Trophoblast cell (in vitro differentiated cells and primary cell): ENCODE measurements at regions not wholly inside any gene's neighbourhood (a gene's known extent, or its start where the extent isn't known, plus 50 kb on each side); places are given as distances from the start of the nearest gene placed in this dataset.

Experiments
- DNase-seq, 2 donors: peaks; one replicate each; pipeline ENCODE4 v3.0.0-alpha.2; 2016
- H2AFZ ChIP-seq: 2 replicates; pipeline ENCODE4 v1.6.1; 2013; ENCODE audit warnings: low read length, moderate library complexity, mild to moderate bottlenecking; ENCODE audit not compliant: insufficient read depth, poor library complexity
- H2AK5ac ChIP-seq: 2 replicates; pipeline ENCODE4 v1.6.1; 2013; ENCODE audit warnings: mild to moderate bottlenecking, low read length
- H2BK120ac ChIP-seq: 2 replicates; pipeline ENCODE4 v1.6.1; 2013; ENCODE audit warnings: low read length, mild to moderate bottlenecking, moderate library complexity; ENCODE audit not compliant: insufficient read depth, poor library complexity
- H2BK12ac ChIP-seq: 2 replicates; pipeline ENCODE4 v1.6.1; 2013; ENCODE audit warnings: mild to moderate bottlenecking, low read length, moderate library complexity
- H2BK5ac ChIP-seq: 2 replicates; pipeline ENCODE4 v1.6.1; 2013; ENCODE audit warnings: low read length, low read depth, moderate library complexity, mild to moderate bottlenecking; ENCODE audit not compliant: poor library complexity
- H3K14ac ChIP-seq: 2 replicates; pipeline ENCODE4 v1.6.1; 2013; ENCODE audit warnings: mild to moderate bottlenecking, low read length
- H3K18ac ChIP-seq: 2 replicates; pipeline ENCODE4 v1.6.1; 2013; ENCODE audit warnings: mild to moderate bottlenecking, low read length
- H3K23ac ChIP-seq: 2 replicates; pipeline ENCODE4 v1.6.1; 2013; ENCODE audit warnings: low read length
- H3K27ac ChIP-seq: 2 replicates; pipeline ENCODE4 v1.5.1; 2013; ENCODE audit warnings: low read depth, mild to moderate bottlenecking, inconsistent platforms, low read length, moderate library complexity
- H3K27me3 ChIP-seq: 2 replicates; pipeline ENCODE4 v1.6.1; 2013; ENCODE audit warnings: inconsistent platforms, mild to moderate bottlenecking, low read length, moderate library complexity; ENCODE audit not compliant: insufficient read depth
- H3K36me3 ChIP-seq, 2 experiments: 1 replicate in 1 of 2; 2 replicates in 1 of 2; pipeline ENCODE4 v1.6.1; 2013; ENCODE audit warnings: low read length in 2 of 2, mild to moderate bottlenecking in 2 of 2, moderate library complexity in 1 of 2; ENCODE audit not compliant: insufficient read depth in 2 of 2, control insufficient read depth in 1 of 2
- H3K4ac ChIP-seq: 2 replicates; pipeline ENCODE4 v1.6.1; 2013; ENCODE audit warnings: low read depth, mild to moderate bottlenecking, low read length, moderate library complexity
- H3K4me1 ChIP-seq, 2 experiments: 1 replicate in 1 of 2; 2 replicates in 1 of 2; pipeline ENCODE4 v1.6.1; 2013; ENCODE audit warnings: low read length in 2 of 2, mild to moderate bottlenecking in 2 of 2, moderate library complexity in 1 of 2; ENCODE audit not compliant: insufficient read depth in 2 of 2, control insufficient read depth in 1 of 2
- H3K4me2 ChIP-seq: 2 replicates; pipeline ENCODE4 v1.6.1; 2013; ENCODE audit warnings: inconsistent platforms, mild to moderate bottlenecking, low read length, moderate library complexity
- H3K4me3 ChIP-seq: 2 replicates; pipeline ENCODE4 v1.5.1; 2013; ENCODE audit warnings: mild to moderate bottlenecking, low read depth, low read length, inconsistent platforms
- H3K79me1 ChIP-seq: one replicate; pipeline ENCODE4 v1.6.1; 2013; ENCODE audit warnings: low read length
- H3K79me2 ChIP-seq: 2 replicates; pipeline ENCODE4 v1.6.1; 2013; ENCODE audit warnings: low read length, mild to moderate bottlenecking; ENCODE audit not compliant: control insufficient read depth, insufficient read depth, poor library complexity
- H3K9ac ChIP-seq: 2 replicates; pipeline ENCODE4 v1.6.1; 2013; ENCODE audit warnings: mild to moderate bottlenecking, low read length
- H3K9me3 ChIP-seq: 2 replicates; pipeline ENCODE4 v1.6.1; 2013; ENCODE audit warnings: low read depth, mild to moderate bottlenecking, control low read depth, inconsistent platforms, low read length; ENCODE audit not compliant: insufficient read depth
- H4K12ac ChIP-seq: 2 replicates; pipeline ENCODE4 v1.6.1; 2013; ENCODE audit warnings: low read depth, mild to moderate bottlenecking, low read length, moderate library complexity
- H4K8ac ChIP-seq: 2 replicates; pipeline ENCODE4 v1.6.1; 2013; ENCODE audit warnings: low read depth, mild to moderate bottlenecking, low read length, moderate library complexity
- H4K91ac ChIP-seq: one replicate; pipeline ENCODE4 v1.6.1; 2013; ENCODE audit warnings: low read depth, mild to moderate bottlenecking, low read length, moderate library complexity
- WGBS: extraction: QIAGEN DNeasy Blood & Tissue Kit; methylation state at CpG from one replicate; pipeline ENCODE4 v1.1.7; 2013; ENCODE audit warnings: missing lambda C conversion rate; ENCODE audit not compliant: insufficient read length, insufficient coverage; ENCODE audit errors: extremely low coverage; 5-methylcytosine and 5-hydroxymethylcytosine counted together

DNA sequence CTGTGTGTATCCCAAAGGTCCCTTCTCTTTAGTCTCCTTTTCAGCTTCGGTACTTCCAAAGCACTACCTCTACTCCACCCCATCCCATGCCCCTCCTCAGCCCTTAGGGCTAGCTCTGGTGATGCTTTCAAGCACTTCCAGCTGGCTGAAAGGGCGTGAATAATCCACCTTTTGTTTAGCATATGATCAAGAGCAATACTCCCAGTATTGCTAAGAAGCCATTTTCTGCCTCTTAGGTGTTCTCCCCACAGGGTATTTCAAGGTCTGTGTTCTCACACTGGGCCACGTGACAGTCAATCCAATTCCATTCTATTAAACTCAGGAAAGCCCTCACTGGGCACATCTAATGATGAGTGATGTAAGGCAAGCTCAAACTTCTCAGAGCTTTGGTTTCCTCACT, 298.5 kb upstream of the PROX1 start:
- Histone ChIP-seq H4K8ac (no peak overlapping the region), H4K12ac (no peak overlapping the region), H4K91ac (no peak overlapping the region), H3K14ac (no peak overlapping the region), H3K36me3 (no peaks in the 10 kb centered on the region), H3K9me3 (no peaks in the 10 kb centered on the region), H3K27ac (no peak overlapping the region), H2AK5ac (no peak overlapping the region), H3K4me1 (peaks cover 5% of the 10 kb centered on the region in 2 experiments), H3K79me1 (peaks cover 3% of the 10 kb centered on the region), H3K18ac (no peak overlapping the region), H3K79me2 (no peaks in the 10 kb centered on the region), H3K4me3 (no peak overlapping the region), H2BK5ac (no peak overlapping the region), H3K4me2 (no peak overlapping the region), H2BK12ac (no peak overlapping the region), H3K4ac (no peak overlapping the region), H3K23ac (no peak overlapping the region), H3K27me3 (no peaks in the 10 kb centered on the region), H2BK120ac (no peak overlapping the region), H3K9ac (no peak overlapping the region), H2AFZ (no peak overlapping the region)
- no peak for DNase-seq
- WGBS, result no CpG with 5 or more reads among the region's 3 CpGs

DNA sequence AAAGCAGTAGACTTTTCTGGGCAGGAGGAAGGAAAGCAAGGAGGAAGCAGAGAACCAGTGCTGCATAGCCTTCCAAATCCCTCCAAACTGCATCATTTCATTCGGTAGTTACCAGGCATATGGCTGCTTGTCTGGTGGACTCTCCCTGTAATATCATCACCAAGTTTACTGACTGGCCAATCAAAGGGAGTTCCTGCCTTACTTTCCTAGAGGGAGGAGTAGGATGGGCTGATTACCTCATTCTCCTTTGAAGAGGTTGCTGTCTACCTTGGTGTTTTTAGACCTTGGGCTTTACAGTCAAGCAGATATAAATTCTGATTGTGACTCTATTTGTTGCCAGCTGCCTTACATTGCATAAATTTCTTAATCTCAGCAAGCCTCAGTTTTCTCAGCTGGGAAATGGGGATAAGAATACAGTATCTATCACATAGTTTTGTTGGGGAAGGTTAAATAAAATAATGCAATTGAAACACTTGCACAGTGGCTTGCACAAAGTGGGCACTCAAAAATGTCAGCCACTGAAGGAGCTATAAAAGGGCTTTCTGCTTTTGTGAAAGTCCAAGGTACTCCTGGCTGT, 297.3 kb upstream of the PROX1 start:
- Histone ChIP-seq H2BK12ac (no peak overlapping the region), H2BK5ac (no peak overlapping the region), H3K14ac (no peak overlapping the region), H3K27ac (no peak overlapping the region), H2BK120ac (no peak overlapping the region), H3K9me3 (peaks cover 2% of the 10 kb centered on the region), H3K27me3 (no peaks in the 10 kb centered on the region), H2AFZ (no peak overlapping the region), H3K79me1 (peaks cover 3% of the 10 kb centered on the region), H4K8ac (no peak overlapping the region), H3K4ac (no peak overlapping the region), H3K4me2 (no peak overlapping the region), H2AK5ac (no peak overlapping the region), H3K79me2 (no peaks in the 10 kb centered on the region), H3K18ac (no peak overlapping the region), H4K12ac (no peak overlapping the region), H3K4me1 (peaks cover 5% of the 10 kb centered on the region in 2 experiments), H4K91ac (no peak overlapping the region), H3K9ac (no peak overlapping the region), H3K23ac (no peak overlapping the region), H3K4me3 (no peak overlapping the region), H3K36me3 (no peaks in the 10 kb centered on the region)
- no CpG with 5 or more reads among the region's 1 CpG for WGBS
- no peak for DNase-seq

DNA sequence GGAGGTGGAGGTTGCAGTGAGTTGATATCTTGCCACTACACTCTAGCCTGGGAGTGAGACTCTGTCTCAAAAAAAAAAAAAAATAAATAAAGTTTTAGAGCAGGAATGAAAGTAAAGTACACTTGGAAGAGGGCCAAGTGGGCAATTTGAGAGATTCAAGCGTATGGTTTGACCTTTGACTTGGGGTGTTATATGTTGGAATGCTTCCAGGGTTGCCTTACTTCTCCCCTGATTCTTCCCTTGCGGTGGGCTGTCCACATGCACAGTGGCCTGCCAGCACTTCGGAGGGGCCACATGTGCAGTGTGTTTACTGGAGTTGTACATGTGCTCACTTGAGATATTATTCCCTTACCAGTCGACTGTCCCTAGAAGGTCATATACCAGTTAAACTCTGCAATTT, 295.5 kb upstream of the PROX1 start:
- no peak overlapping the region for H3K4me2 ChIP-seq
- WGBS, result no CpG with 5 or more reads among the region's 4 CpGs

DNA sequence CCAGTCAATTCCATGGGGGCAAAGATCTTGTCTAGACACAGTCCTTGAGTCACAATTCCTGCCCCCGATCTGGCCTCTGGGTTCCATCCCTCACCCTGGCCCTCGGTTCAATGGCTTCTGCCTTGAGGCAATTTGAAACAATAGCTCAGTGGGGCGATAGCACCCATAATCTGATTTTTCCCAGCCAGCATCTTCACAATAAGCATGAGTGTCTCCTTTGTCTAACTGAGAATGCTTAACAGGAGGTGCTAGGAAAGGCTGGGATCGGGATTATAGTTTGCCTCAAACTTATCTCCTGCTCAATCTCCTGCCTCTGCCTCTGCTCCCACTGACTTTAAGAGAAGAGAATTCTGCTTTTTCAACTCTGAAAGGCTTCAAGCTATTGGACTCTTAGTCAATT, 293.9 kb upstream of the PROX1 start:
- Histone ChIP-seq H3K9ac (no peak overlapping the region), H3K4me1 (peaks cover 5% of the 10 kb centered on the region in 2 experiments), H2AK5ac (no peak overlapping the region), H2BK12ac (no peak overlapping the region), H3K23ac (no peak overlapping the region), H3K27ac (no peak overlapping the region), H3K4ac (no peak overlapping the region), H3K14ac (no peak overlapping the region), H3K9me3 (peaks cover 2% of the 10 kb centered on the region), H3K36me3 (no peaks in the 10 kb centered on the region), H4K91ac (no peak overlapping the region), H2BK120ac (no peak overlapping the region), H2AFZ (no peak overlapping the region), H3K4me2 (no peak overlapping the region), H4K8ac (no peak overlapping the region), H3K79me1 (peaks cover 3% of the 10 kb centered on the region), H3K18ac (no peak overlapping the region), H3K27me3 (no peaks in the 10 kb centered on the region), H4K12ac (no peak overlapping the region), H2BK5ac (no peak overlapping the region), H3K4me3 (no peak overlapping the region), H3K79me2 (no peaks in the 10 kb centered on the region)
- no CpG with 5 or more reads among the region's 4 CpGs for WGBS
- no peak for DNase-seq

More for the DNA sequence above, 295.5 kb upstream of the PROX1 start:
- no peak overlapping the region for H2BK120ac ChIP-seq
- H3K14ac ChIP-seq, result no peak overlapping the region
- no peak overlapping the region for H3K4ac ChIP-seq
- H4K91ac ChIP-seq, result no peak overlapping the region
- no peak overlapping the region for H3K4me3 ChIP-seq
- peaks cover 2% of the 10 kb centered on the region for H3K9me3 ChIP-seq
- no peak overlapping the region for H2BK5ac ChIP-seq
- H3K18ac ChIP-seq, result no peak overlapping the region
- no peak overlapping the region for H2AK5ac ChIP-seq
- no peak for DNase-seq
- H3K23ac ChIP-seq, result no peak overlapping the region
- H3K36me3 ChIP-seq, result no peaks in the 10 kb centered on the region
- no peak overlapping the region for H4K8ac ChIP-seq
- H3K79me2 ChIP-seq, result no peaks in the 10 kb centered on the region
- no peaks in the 10 kb centered on the region for H3K27me3 ChIP-seq
- H4K12ac ChIP-seq, result no peak overlapping the region
- no peak overlapping the region for H2BK12ac ChIP-seq
- H3K9ac ChIP-seq, result no peak overlapping the region
- no peak overlapping the region for H2AFZ ChIP-seq
- peaks cover 5% of the 10 kb centered on the region in 2 experiments for H3K4me1 ChIP-seq
- H3K79me1 ChIP-seq, result peaks cover 3% of the 10 kb centered on the region
- no peak overlapping the region for H3K27ac ChIP-seq
